ENCODE measurements at regions not wholly inside any gene's neighbourhood (a gene's known extent, or its start where the extent isn't known, plus 50 kb on each side); places are given as distances from the start of the nearest gene placed in this dataset.

GRCh38 chr3:20462723-20463122 lies 276.7 kb upstream of the SGO1 start:
- Histone ChIP-seq H3K9ac (ENCODE audit: extremely low read depth, low read length, poor library complexity, severe bottlenecking) (no peak overlapping the region), H3K27me3 (ENCODE audit: control insufficient read depth, insufficient read depth, low read length, poor library complexity, severe bottlenecking) (no peaks in the 10 kb centered on the region), H3K27ac (ENCODE audit: low read depth, low read length) (no peak overlapping the region), H3K36me3 (ENCODE audit: control insufficient read depth, insufficient read depth, low read length) (no peaks in the 10 kb centered on the region), H3K4me1 (ENCODE audit: control insufficient read depth, insufficient read depth, low read length) (no peaks in the 10 kb centered on the region), H3K9me3 (ENCODE audit: control insufficient read depth, low read length) (peaks cover 27% of the 10 kb centered on the region), H3K4me3 (ENCODE audit: low read length) (no peak overlapping the region)
- no peaks in the 10 kb centered on the region for H3K4me1 Mint-ChIP-seq
- H3K27me3 Mint-ChIP-seq (ENCODE audit: insufficient read depth): no peaks in the 10 kb centered on the region
- no peak for DNase-seq
- H3K27ac Mint-ChIP-seq: no peak overlapping the region
- H3K4me3 Mint-ChIP-seq: no peak overlapping the region
- H3K9me3 Mint-ChIP-seq: peaks cover 32% of the 10 kb centered on the region
- TF ChIP-seq CTCF (conservative IDR thresholded peaks at IDR 0.05): no peak
- peaks cover 7% of the 10 kb centered on the region for H3K36me3 Mint-ChIP-seq (ENCODE audit: low read depth)

DNA sequence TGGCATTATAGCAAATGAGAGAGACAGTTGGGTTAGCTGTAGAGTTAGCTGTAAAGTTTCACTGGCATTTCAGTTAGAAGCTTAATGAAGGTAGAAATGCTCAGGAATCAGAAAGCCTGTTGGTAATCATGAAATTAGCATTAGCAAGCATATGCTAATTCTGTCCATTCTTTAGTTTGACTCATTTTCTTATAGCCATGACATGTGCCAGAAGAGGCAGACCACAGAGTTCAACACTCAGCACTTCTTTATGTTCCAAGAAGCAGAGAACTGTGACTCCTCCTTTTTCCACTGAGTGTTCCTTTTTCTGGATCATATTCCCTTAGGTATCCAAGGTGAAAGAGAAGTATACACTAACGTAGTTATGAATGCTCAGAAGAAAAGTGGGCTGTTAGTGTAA lies 276.2 kb upstream of the SGO1 start:
- no peak overlapping the region for H3K27ac ChIP-seq (ENCODE audit: low read depth, low read length)
- Mint-ChIP-seq H3K9me3 (peaks cover 37% of the 10 kb centered on the region), H3K36me3 (ENCODE audit: low read depth) (peaks cover 12% of the 10 kb centered on the region), H3K4me3 (no peak overlapping the region), H3K27ac (no peak overlapping the region), H3K4me1 (no peaks in the 10 kb centered on the region), H3K27me3 (ENCODE audit: insufficient read depth) (no peaks in the 10 kb centered on the region)
- peaks cover 32% of the 10 kb centered on the region for H3K9me3 ChIP-seq (ENCODE audit: control insufficient read depth, low read length)
- no peaks in the 10 kb centered on the region for H3K36me3 ChIP-seq (ENCODE audit: control insufficient read depth, insufficient read depth, low read length)
- no peak for TF ChIP-seq CTCF (conservative IDR thresholded peaks at IDR 0.05)
- no peak for DNase-seq
- WGBS, 2 experiments (ENCODE audit: insufficient coverage in 1 of 2, insufficient read length in 1 of 2): no CpG with 5 or more reads among the region's 1 CpG
- H3K9ac ChIP-seq (ENCODE audit: extremely low read depth, low read length, poor library complexity, severe bottlenecking): no peak overlapping the region
- no peak overlapping the region for H3K4me3 ChIP-seq (ENCODE audit: low read length)
- no peaks in the 10 kb centered on the region for H3K27me3 ChIP-seq (ENCODE audit: control insufficient read depth, insufficient read depth, low read length, poor library complexity, severe bottlenecking)
- no peaks in the 10 kb centered on the region for H3K4me1 ChIP-seq (ENCODE audit: control insufficient read depth, insufficient read depth, low read length)

DNA sequence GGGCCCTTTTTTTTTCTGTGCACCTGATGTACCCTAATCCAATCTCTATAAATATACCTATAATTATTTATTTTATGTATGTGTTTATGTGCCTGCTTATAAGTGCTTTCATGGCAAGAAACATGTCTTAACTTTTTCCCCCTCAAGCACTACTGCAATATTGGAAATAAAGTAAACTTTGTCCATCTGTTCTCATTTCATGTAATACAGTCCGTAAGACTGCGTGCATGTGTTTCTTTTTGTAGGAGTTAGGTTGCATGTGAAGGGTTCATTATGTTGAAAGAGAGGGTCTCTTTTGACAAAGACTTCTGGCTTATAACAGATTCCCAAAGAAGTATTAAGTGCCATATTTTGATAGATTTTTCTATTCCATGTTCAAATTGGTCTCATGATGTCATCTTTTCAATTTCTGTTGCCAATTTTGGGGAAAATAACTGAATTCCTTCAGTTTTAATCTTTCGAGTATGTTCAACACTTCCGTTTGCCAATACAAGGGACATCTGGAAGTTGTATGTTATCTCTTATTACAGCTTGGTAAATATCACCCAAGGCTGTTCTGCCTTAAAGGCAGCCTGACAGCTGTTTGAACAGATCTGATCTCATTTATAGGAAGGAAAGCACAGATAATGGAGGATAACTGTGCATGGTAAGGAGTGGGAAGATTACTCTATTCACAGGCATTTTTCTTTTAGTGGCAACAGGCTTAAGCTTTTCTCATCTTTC lies 273.1 kb upstream of the SGO1 start:
- no peak for DNase-seq
- H3K36me3 Mint-ChIP-seq (ENCODE audit: low read depth): peaks cover 16% of the 10 kb centered on the region
- H3K27me3 Mint-ChIP-seq (ENCODE audit: insufficient read depth): no peaks in the 10 kb centered on the region
- peaks cover 55% of the 10 kb centered on the region for H3K9me3 Mint-ChIP-seq
- no peak overlapping the region for H3K27ac Mint-ChIP-seq
- peaks cover 50% of the 10 kb centered on the region for H3K9me3 ChIP-seq (ENCODE audit: control insufficient read depth, low read length)
- H3K4me3 ChIP-seq (ENCODE audit: low read length): no peak overlapping the region
- H3K36me3 ChIP-seq (ENCODE audit: control insufficient read depth, insufficient read depth, low read length): no peaks in the 10 kb centered on the region
- H3K27me3 ChIP-seq (ENCODE audit: control insufficient read depth, insufficient read depth, low read length, poor library complexity, severe bottlenecking): no peaks in the 10 kb centered on the region
- TF ChIP-seq CTCF (conservative IDR thresholded peaks at IDR 0.05): no peak
- H3K27ac ChIP-seq (ENCODE audit: low read depth, low read length): no peak overlapping the region
- H3K4me3 Mint-ChIP-seq: no peak overlapping the region
- H3K4me1 ChIP-seq (ENCODE audit: control insufficient read depth, insufficient read depth, low read length): no peaks in the 10 kb centered on the region
- no peak overlapping the region for H3K9ac ChIP-seq (ENCODE audit: extremely low read depth, low read length, poor library complexity, severe bottlenecking)
- H3K4me1 Mint-ChIP-seq: no peaks in the 10 kb centered on the region
- WGBS, 2 experiments (ENCODE audit: insufficient coverage in 1 of 2, insufficient read length in 1 of 2): 92 to 98% methylated on average over 2 to 4 of the region's 4 CpGs

Data from endodermal cell (in vitro differentiated cells).